Heart right ventricle (tissue), 16 donors: ENCODE measurements at regions not wholly inside any gene's neighbourhood (a gene's known extent, or its start where the extent isn't known, plus 50 kb on each side); places are given as distances from the start of the nearest gene placed in this dataset.

Experiments
- ATAC-seq, 8 donors: fragments of 200-7000 bp; cut with Tn5 transposase; one replicate each; pipeline ENCODE4 v1.9.1; 2020; ENCODE audit warnings: mild to moderate bottlenecking in 8 of 8, moderate library complexity in 8 of 8, moderate number of reproducible peaks in 1 of 8
- DNase-seq, 2 donors: peaks; one replicate each; pipeline ENCODE4 v3.0.0-alpha.2; 2020
- H3K27ac ChIP-seq, 10 donors: fragments of 200-600 bp; sonication (generic) in 2 of 10; one replicate each; pipeline versions ENCODE4 v1.5.0 to v1.8.0; 2020 to 2022; ENCODE audit warnings: mild to moderate bottlenecking in 3 of 10
- H3K27me3 ChIP-seq, 7 donors: fragments of 200-600 bp; one replicate each; pipeline ENCODE4 v1.8.0; 2021 to 2022; ENCODE audit warnings: mild to moderate bottlenecking in 2 of 7
- H3K36me3 ChIP-seq, 9 donors: fragments of 200-600 bp; sonication (generic) in 1 of 9; one replicate each; pipeline versions ENCODE4 v1.5.0 to v1.8.0; 2020 to 2022; ENCODE audit warnings: mild to moderate bottlenecking in 2 of 9
- H3K4me1 ChIP-seq, 9 donors: fragments of 200-600 bp; sonication (generic) in 1 of 9; one replicate each; pipeline versions ENCODE4 v1.5.0 to v1.8.0; 2020 to 2022; ENCODE audit warnings: mild to moderate bottlenecking in 4 of 9
- H3K4me3 ChIP-seq, 10 donors: fragments of 200-600 bp; sonication (generic) in 2 of 10; one replicate each; pipeline versions ENCODE4 v1.5.0 to v1.8.0; 2020 to 2022; ENCODE audit warnings: mild to moderate bottlenecking in 7 of 10, moderate library complexity in 2 of 10
- H3K9me3 ChIP-seq, 11 donors: fragments of 200-600 bp in 10 of 11; sonication (generic) in 2 of 11; one replicate each; pipeline versions ENCODE4 v1.5.0 to v1.8.0; 2013 to 2022; ENCODE audit warnings: mild to moderate bottlenecking in 2 of 11, control low read depth in 1 of 11, moderate library complexity in 1 of 11
- WGBS, 2 donors: extraction: QIAGEN DNeasy Blood & Tissue Kit; methylation state at CpG; one replicate each; pipeline ENCODE4 v1.1.7; 2013; ENCODE audit warnings: inconsistent platforms in 1 of 2; 5-methylcytosine and 5-hydroxymethylcytosine counted together
- intact Hi-C, 10 donors: fragments of 100-400 bp; cut with DNase I; formaldehyde crosslinking; loops; one replicate each; pipeline versions ENCODE4 v1.11.1 to v1.14.2; 2022
- TF ChIP-seq, protein P1 (sequence below), 9 donors: fragments of 200-600 bp; sonication (generic) in 2 of 9; IDR thresholded peaks; one replicate each; pipeline versions ENCODE4 v1.5.0 to v1.8.0; 2021 to 2022; ENCODE audit warnings: antibody characterized with exemption in 9 of 9, mild to moderate bottlenecking in 5 of 9, moderate library complexity in 1 of 9
- donor health status: Arrhythmogenic right ventricular cardiomyopathy.
- donor health status: ischemic (EF 13 %, LVEDD 7.1; RV severe dilation, severe dysfunction).
- donor health status: healthy with polysubstance abuse.
- donor health status: DM: no; HTN: yes; CAD: no.
- donor health status: DM: no; HTN: no; CAD: no.
- donor health status: ischemic (EF 25% LVEDD 6.9; RV normal size, moderate dysfunction).
- donor health status: ischemic (EF 25% LVEDD 5.7; RV mildly dilated, moderate dysfunction).
- donor health status: healthy.
- donor health status: DM: yes; HTN: yes; CAD: no.
- donor health status: Ischemic cardiomyopathy.
- donor health status: ischemic (EF 35%, LVEDD 5.7; RV mildly dilated, moderate dysfunction).
- donor health status: nonischemic (EF 11% LVEDD 7.7; RV severe dilation, severe dysfunction).
- donor health status: DM: yes; HTN: yes; CAD: no.
- donor health status: PGD.
- donor health status: ischemic (EF 29% LVEDD 5.4; RV normal size, mild dysfunction).
- donor health status: nonischemic (EF 23%, LVEDD 6.1; RV moderate dilation, normal function).

DNA sequence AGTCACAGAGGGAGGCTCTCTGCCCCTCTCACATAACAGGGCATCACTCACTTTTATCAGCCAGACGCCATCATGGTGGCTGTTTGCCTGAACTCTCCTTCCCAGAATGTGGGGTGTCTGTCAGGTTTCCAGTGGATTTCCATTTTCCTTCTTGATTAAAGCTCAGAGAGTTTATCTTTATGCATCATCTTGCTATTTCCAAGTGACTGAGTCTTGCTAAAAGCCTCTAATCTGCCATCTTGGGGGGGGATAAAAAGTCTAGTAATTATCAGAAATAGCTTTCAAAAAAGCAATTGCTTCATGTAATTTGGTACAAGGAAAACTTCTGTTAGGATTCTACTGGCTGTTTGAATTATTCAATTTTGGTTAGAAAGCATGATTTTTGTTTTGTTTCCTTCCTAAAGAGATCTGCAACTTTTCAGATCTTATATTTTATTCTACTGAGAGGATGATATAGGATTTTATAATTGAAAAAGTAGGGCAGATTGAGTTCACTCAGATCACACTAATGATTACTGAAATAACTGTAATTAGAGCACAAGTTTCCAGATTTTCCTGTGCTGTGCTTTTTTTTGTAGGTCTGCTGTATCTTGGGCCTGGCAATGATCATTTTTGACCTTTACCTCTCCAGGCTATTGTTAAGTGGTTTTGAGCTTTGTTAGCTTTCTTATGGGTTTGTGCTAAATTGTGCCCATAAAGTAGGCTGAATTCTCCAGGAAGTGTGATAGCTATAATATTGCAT, 661.5 kb downstream of the TLE4 start:
- H3K36me3 ChIP-seq = no peaks in the 10 kb centered on the region
- H3K27ac ChIP-seq = no peak overlapping the region
- ATAC-seq (no peak), DNase-seq (no peak)
- no peaks in the 10 kb centered on the region for H3K4me1 ChIP-seq
- TF ChIP-seq, protein P1, sequence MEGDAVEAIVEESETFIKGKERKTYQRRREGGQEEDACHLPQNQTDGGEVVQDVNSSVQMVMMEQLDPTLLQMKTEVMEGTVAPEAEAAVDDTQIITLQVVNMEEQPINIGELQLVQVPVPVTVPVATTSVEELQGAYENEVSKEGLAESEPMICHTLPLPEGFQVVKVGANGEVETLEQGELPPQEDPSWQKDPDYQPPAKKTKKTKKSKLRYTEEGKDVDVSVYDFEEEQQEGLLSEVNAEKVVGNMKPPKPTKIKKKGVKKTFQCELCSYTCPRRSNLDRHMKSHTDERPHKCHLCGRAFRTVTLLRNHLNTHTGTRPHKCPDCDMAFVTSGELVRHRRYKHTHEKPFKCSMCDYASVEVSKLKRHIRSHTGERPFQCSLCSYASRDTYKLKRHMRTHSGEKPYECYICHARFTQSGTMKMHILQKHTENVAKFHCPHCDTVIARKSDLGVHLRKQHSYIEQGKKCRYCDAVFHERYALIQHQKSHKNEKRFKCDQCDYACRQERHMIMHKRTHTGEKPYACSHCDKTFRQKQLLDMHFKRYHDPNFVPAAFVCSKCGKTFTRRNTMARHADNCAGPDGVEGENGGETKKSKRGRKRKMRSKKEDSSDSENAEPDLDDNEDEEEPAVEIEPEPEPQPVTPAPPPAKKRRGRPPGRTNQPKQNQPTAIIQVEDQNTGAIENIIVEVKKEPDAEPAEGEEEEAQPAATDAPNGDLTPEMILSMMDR (IDR thresholded peaks at IDR 0.05) = no peak
- 67 to 75% methylated on average over 1 of the region's 1 CpG for WGBS, 2 donors
- peaks cover 0 to 21% (median 5%) of the 10 kb centered on the region in 11 donors for H3K9me3 ChIP-seq
- no peaks in the 10 kb centered on the region for H3K27me3 ChIP-seq
- no peak overlapping the region for H3K4me3 ChIP-seq
- intact Hi-C loops = no loop called here

DNA sequence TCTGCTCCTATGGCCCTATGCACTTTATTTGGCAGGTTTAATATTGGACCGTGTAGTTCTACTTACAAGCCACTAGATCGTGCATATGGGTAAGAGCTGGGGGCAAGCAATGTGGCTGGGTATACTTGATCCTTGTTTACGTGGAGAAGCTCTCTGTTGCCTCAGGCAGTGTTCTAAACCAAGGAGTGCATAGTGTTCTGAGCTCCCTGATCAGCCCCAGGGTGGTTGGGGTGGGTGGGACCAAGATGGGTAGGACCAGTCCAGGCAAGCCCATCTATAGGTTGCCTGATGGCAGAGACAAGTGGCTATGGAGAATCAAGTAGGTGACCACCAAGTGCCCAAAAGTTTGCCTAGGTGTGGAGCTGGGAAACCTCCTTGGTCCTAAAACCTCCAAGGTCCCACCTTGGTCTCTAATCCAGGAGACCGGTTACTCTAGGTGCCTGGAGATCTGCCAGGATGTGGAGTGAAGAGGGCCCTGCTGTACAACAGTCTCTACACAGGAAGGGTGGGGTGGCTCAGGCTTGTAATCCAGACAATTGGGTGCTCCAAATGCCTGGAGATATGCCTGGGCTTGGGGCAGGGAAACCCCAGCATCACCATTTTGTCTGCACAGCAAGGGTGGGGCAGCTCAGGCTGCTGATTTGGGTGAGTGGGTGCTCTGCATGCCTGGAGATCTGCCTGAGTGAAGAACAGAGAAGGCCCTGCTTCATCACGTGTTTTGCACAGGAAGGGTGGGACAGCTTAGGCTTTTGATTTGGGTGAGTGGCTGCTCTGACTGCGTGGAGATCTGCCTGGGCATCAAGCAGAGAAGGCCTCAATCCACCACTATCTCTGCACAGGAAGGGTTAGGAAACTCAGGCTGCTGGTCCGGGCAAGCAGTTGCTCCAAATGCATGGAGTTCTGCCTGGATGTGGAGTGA, 659.8 kb downstream of the TLE4 start:
- intact Hi-C loops = no loop called here
- no peak for ATAC-seq
- Histone ChIP-seq H3K4me3 (no peak overlapping the region), H3K9me3 (peaks cover 0 to 32% (median 6%) of the 10 kb centered on the region in 11 donors), H3K4me1 (no peaks in the 10 kb centered on the region), H3K27ac (no peak overlapping the region), H3K36me3 (no peaks in the 10 kb centered on the region), H3K27me3 (no peaks in the 10 kb centered on the region)
- WGBS, 2 donors = 75 to 87% methylated on average over 7 of the region's 7 CpGs
- no peak for DNase-seq
- TF ChIP-seq, protein P1 (IDR thresholded peaks at IDR 0.05) = no peak

DNA sequence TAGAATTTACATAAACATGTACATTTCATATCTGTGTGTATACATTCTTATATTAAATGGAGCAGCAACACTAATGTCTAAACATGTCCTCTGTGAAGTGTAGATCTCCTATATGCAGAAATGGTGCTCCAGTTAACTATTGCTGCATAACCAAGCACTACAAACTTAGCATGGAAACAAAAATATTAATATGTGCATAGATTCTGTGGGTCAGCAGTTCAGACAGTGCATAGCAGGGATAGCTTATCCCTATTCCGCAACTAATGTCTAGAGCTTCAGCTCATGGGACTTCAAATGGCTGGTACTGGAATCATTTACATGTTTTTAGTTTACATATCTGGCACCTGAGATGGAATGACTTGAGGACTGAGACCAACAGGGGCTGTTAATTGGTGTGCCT, 652.1 kb downstream of the TLE4 start:
- intact Hi-C loops = no loop called here
- no peak for ATAC-seq
- TF ChIP-seq, protein P1 (IDR thresholded peaks at IDR 0.05) = no peak
- H3K4me1 ChIP-seq = no peaks in the 10 kb centered on the region
- no peaks in the 10 kb centered on the region for H3K27me3 ChIP-seq
- no peak overlapping the region for H3K4me3 ChIP-seq
- H3K9me3 ChIP-seq = peaks cover 0 to 29% (median 6%) of the 10 kb centered on the region in 11 donors
- H3K27ac ChIP-seq = no peak overlapping the region
- H3K36me3 ChIP-seq = no peaks in the 10 kb centered on the region
- no peak for DNase-seq
- 91 to 93% methylated on average over 1 of the region's 1 CpG for WGBS, 2 donors

DNA sequence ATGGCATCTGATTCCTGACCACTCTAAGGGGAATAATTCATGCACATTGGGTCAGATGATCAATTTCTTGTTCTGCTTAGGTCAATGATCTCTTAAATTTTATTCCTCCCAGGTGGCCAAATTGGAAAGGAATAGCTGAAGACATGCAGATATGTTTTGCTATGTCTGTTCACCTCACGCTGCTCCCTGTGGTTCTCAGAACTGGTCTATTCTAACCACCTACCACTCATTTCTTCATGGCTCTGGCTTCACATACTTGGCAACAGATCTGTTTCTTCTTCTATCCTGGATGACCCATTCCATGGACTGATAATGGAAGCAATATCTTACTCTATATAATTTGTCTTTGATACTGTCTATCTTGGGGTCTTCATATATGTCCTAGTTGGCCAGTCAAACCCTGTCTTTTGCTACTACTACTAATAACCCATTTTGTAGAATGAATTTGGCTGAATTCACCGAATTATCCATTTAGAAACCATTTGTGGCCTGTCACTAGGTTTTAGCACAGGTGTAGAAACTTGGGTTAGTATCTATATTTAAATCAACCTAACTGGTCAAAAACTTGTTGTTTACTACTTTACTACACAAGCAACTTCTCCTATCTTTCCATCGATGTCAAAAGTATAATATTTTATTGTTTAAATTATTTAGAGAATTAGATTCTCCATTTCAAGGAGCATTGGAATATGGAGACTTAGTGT, 650.9 kb downstream of the TLE4 start:
- no peaks in the 10 kb centered on the region for H3K36me3 ChIP-seq
- peaks cover 0 to 25% (median 0%) of the 10 kb centered on the region in 11 donors for H3K9me3 ChIP-seq
- H3K27ac ChIP-seq = no peak overlapping the region
- DNase-seq (no peak), ATAC-seq (no peak)
- 80 to 88% methylated on average over 3 of the region's 3 CpGs for WGBS, 2 donors
- H3K4me1 ChIP-seq = no peaks in the 10 kb centered on the region
- no peaks in the 10 kb centered on the region for H3K27me3 ChIP-seq
- TF ChIP-seq, protein P1 (IDR thresholded peaks at IDR 0.05) = no peak
- intact Hi-C loops = no loop called here
- no peak overlapping the region for H3K4me3 ChIP-seq
